ENCODE measurements at regions not wholly inside any gene's neighbourhood (a gene's known extent, or its start where the extent isn't known, plus 50 kb on each side); places are given as distances from the start of the nearest gene placed in this dataset.

DNA sequence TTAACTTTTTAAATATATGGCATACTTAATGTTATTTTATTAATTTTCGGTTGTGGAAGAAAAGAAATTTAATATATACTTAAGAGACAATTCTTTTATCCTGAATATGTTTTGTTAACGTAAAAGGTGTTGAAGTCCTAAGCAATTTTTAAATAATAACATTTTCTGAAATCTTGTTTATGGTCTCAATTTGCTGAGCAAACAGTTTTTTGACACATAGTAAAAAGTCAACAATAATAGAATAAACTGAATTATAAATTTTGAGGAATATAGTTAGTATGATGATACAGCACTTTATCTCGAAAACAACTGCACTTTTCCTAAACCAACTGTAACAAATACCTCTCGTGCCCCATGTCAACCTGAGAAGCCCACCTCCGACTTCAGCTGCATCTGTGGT, 229.8 kb upstream of the TARS1 start:
- Histone ChIP-seq H3F3A (ENCODE audit: control insufficient read depth, insufficient read depth) (no peaks in the 10 kb centered on the region), H3K79me2 (ENCODE audit: control insufficient read depth, low read length) (no peaks in the 10 kb centered on the region), H3K9me3 (ENCODE audit: control insufficient read depth, insufficient read depth, low read length) (no peaks in the 10 kb centered on the region), H3K4me3 (ENCODE audit: low read length) (no peak overlapping the region), H3K36me3 (ENCODE audit: control insufficient read depth, low read length) (no peaks in the 10 kb centered on the region), H3K4me1 (ENCODE audit: control insufficient read depth, low read length) (no peaks in the 10 kb centered on the region), H3K9me2 (replicated peaks; ENCODE audit: control insufficient read depth, low read length) (no peaks in the 10 kb centered on the region), H3K4me2 (ENCODE audit: low read length) (no peak overlapping the region), H3K27me3 (ENCODE audit: control insufficient read depth, low read length) (no peaks in the 10 kb centered on the region), H4K20me1 (ENCODE audit: control insufficient read depth, insufficient read depth, low read depth, low read length) (no peaks in the 10 kb centered on the region), H3K27ac (ENCODE audit: low read depth, low read length) (no peak overlapping the region)
- TF ChIP-seq EZH2phosphoT487 (IDR thresholded peaks at IDR 0.05; ENCODE audit: borderline replicate concordance, low read length), result no peak
- TF ChIP-seq, protein P1, sequence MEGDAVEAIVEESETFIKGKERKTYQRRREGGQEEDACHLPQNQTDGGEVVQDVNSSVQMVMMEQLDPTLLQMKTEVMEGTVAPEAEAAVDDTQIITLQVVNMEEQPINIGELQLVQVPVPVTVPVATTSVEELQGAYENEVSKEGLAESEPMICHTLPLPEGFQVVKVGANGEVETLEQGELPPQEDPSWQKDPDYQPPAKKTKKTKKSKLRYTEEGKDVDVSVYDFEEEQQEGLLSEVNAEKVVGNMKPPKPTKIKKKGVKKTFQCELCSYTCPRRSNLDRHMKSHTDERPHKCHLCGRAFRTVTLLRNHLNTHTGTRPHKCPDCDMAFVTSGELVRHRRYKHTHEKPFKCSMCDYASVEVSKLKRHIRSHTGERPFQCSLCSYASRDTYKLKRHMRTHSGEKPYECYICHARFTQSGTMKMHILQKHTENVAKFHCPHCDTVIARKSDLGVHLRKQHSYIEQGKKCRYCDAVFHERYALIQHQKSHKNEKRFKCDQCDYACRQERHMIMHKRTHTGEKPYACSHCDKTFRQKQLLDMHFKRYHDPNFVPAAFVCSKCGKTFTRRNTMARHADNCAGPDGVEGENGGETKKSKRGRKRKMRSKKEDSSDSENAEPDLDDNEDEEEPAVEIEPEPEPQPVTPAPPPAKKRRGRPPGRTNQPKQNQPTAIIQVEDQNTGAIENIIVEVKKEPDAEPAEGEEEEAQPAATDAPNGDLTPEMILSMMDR (IDR thresholded peaks at IDR 0.05; ENCODE audit: low read depth, low read length, poor library complexity, severe bottlenecking), result no peak

DNA sequence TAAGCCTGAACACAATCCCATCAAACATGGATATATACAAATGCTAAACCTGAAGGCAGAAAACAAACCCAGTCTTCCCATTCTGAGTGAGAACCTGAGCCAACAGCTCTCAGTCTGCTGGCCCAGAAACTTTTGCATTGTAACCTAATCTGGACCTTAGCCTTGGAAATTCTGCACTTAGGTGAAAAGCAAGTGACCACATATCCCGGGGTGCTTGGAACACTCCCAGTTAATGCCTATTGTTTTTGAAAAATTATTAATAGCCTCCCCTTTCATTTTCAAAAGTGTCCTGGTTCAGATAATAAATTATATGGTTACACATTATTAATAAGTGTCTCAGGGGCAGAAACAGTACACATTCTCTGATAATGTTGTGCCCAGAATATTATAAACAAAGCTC, 228.3 kb upstream of the TARS1 start:
- no peaks in the 10 kb centered on the region for H3K27me3 ChIP-seq (ENCODE audit: control insufficient read depth, low read length)
- no peak overlapping the region for H3K4me3 ChIP-seq (ENCODE audit: low read length)
- no peaks in the 10 kb centered on the region for H3K9me3 ChIP-seq (ENCODE audit: control insufficient read depth, insufficient read depth, low read length)
- H3K27ac ChIP-seq (ENCODE audit: low read depth, low read length), result no peak overlapping the region
- no peaks in the 10 kb centered on the region for H3K36me3 ChIP-seq (ENCODE audit: control insufficient read depth, low read length)
- TF ChIP-seq EZH2phosphoT487 (IDR thresholded peaks at IDR 0.05; ENCODE audit: borderline replicate concordance, low read length), result no peak
- TF ChIP-seq, protein P1 (IDR thresholded peaks at IDR 0.05; ENCODE audit: low read depth, low read length, poor library complexity, severe bottlenecking), result no peak
- no peaks in the 10 kb centered on the region for H4K20me1 ChIP-seq (ENCODE audit: control insufficient read depth, insufficient read depth, low read depth, low read length)
- H3F3A ChIP-seq (ENCODE audit: control insufficient read depth, insufficient read depth), result no peaks in the 10 kb centered on the region
- no peaks in the 10 kb centered on the region for H3K4me1 ChIP-seq (ENCODE audit: control insufficient read depth, low read length)
- no peaks in the 10 kb centered on the region for H3K9me2 ChIP-seq (replicated peaks; ENCODE audit: control insufficient read depth, low read length)
- no peaks in the 10 kb centered on the region for H3K79me2 ChIP-seq (ENCODE audit: control insufficient read depth, low read length)
- no peak overlapping the region for H3K4me2 ChIP-seq (ENCODE audit: low read length)

DNA sequence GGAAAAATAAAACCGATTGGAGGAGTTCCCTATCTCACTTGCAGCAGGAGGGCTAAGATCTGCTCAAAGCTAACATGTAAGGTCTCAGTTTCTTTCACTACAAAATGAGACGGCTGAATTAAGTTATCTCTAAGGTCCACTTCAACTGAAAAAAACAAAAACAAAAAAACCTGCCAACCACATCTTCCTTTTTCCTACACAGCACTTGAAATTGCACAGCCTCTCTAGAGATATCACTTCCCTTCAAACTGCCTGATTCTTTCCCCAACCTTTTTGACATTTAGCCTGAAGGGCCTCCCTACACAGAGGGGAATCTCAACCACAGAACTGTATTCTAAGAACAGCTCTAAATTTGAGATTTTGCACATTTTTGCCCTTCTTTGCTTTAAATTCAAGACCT, 227.9 kb upstream of the TARS1 start:
- no peaks in the 10 kb centered on the region for H3K27me3 ChIP-seq (ENCODE audit: control insufficient read depth, low read length)
- no peak for TF ChIP-seq EZH2phosphoT487 (IDR thresholded peaks at IDR 0.05; ENCODE audit: borderline replicate concordance, low read length)
- TF ChIP-seq, protein P1 (IDR thresholded peaks at IDR 0.05; ENCODE audit: low read depth, low read length, poor library complexity, severe bottlenecking), result no peak

More for the DNA sequence above, 227.9 kb upstream of the TARS1 start:
- H3K4me1 ChIP-seq (ENCODE audit: control insufficient read depth, low read length), result no peaks in the 10 kb centered on the region
- H3K27ac ChIP-seq (ENCODE audit: low read depth, low read length), result no peak overlapping the region
- H3K4me3 ChIP-seq (ENCODE audit: low read length), result no peak overlapping the region
- no peaks in the 10 kb centered on the region for H4K20me1 ChIP-seq (ENCODE audit: control insufficient read depth, insufficient read depth, low read depth, low read length)
- no peaks in the 10 kb centered on the region for H3K79me2 ChIP-seq (ENCODE audit: control insufficient read depth, low read length)
- no peaks in the 10 kb centered on the region for H3K9me3 ChIP-seq (ENCODE audit: control insufficient read depth, insufficient read depth, low read length)
- no peak overlapping the region for H3K4me2 ChIP-seq (ENCODE audit: low read length)
- H3K36me3 ChIP-seq (ENCODE audit: control insufficient read depth, low read length), result no peaks in the 10 kb centered on the region
- no peaks in the 10 kb centered on the region for H3K9me2 ChIP-seq (replicated peaks; ENCODE audit: control insufficient read depth, low read length)
- no peaks in the 10 kb centered on the region for H3F3A ChIP-seq (ENCODE audit: control insufficient read depth, insufficient read depth)

All from DOHH2 (cell line).